ENCODE measurements at regions not wholly inside any gene's neighbourhood (a gene's known extent, or its start where the extent isn't known, plus 50 kb on each side); places are given as distances from the start of the nearest gene placed in this dataset.
"Not testable (repeated sequence)": the region's sequence is repeated elsewhere in the genome, so short reads cannot be mapped to it uniquely, and the experiment has no call there.

DNA sequence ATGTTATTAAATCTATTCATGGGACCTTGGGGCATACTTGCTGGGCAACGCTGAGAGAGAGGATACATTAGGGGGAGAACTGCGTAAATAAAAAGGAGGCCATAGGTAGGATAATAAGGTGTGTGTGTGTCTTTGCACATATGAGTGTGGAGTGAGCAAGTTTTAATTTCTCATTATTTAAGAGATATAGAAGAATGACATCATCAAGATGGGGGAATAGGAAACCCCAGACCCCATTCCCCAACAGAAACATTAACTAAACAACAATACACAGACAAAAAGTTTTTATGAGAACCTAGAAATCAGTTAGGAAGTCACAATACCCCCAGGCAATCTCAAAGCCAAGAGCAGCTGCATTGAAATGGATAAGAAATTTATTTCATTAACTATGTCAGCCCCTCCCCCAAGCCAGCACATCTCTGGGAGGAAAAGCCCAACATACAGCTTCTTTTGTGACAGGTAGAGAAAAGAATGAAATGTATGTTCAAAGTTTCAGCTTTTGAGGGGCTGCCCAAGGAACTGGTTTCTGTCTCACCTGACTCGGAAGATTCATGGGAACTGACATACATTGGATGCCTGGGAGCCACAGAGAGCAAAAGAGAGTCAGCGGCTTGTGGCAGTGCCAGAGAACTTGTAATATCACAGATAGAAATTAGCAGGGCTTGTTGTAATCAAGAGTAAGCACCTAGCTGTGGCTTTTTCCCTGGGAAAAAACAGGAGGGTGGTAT, 234.3 kb upstream of the NFIA start:
- ChIA-PET CTCF (interaction anchor here (0.6 to 1.9 kb wide), 13 partner anchors 10 to 1003 kb away, joined by 3 to 7 read pairs (median 4); no protein-coding TSS in a partner anchor), POLR2A (no interaction called here)
- no peak for DNase-seq (ENCODE audit: extremely low spot score)
- TF ChIP-seq, protein P1, sequence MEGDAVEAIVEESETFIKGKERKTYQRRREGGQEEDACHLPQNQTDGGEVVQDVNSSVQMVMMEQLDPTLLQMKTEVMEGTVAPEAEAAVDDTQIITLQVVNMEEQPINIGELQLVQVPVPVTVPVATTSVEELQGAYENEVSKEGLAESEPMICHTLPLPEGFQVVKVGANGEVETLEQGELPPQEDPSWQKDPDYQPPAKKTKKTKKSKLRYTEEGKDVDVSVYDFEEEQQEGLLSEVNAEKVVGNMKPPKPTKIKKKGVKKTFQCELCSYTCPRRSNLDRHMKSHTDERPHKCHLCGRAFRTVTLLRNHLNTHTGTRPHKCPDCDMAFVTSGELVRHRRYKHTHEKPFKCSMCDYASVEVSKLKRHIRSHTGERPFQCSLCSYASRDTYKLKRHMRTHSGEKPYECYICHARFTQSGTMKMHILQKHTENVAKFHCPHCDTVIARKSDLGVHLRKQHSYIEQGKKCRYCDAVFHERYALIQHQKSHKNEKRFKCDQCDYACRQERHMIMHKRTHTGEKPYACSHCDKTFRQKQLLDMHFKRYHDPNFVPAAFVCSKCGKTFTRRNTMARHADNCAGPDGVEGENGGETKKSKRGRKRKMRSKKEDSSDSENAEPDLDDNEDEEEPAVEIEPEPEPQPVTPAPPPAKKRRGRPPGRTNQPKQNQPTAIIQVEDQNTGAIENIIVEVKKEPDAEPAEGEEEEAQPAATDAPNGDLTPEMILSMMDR (IDR thresholded peaks at IDR 0.05; ENCODE audit: control extremely low read depth, extremely low read depth, low read depth, missing control alignments) = no peak

DNA sequence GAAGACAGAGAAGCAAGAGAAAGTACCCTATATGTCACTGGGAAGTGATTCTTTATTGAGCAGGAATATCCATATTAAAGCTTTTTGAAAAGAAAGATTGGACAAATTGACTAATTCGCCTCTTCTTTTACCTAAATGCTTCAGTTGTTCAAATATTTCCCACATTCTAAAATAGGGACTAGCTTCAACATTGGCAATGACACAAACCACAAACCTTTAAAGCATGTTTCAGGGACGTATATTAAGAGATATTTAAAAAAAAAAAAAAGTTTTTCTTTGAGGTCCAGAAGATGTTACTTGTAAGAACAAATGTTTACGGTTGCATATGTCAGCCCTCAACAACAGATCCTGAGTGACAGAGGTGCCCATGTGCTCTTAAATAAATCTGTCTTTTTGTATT, 235.0 kb upstream of the NFIA start:
- DNase-seq (ENCODE audit: extremely low spot score) = no peak
- TF ChIP-seq, protein P1 (IDR thresholded peaks at IDR 0.05; ENCODE audit: control extremely low read depth, extremely low read depth, low read depth, missing control alignments) = no peak
- CTCF ChIA-PET = interaction anchor here (1.3 to 1.9 kb wide), 4 partner anchors 10 to 1004 kb away, joined by 3 to 7 read pairs (median 4); no protein-coding TSS in a partner anchor
- POLR2A ChIA-PET = no interaction called here

DNA sequence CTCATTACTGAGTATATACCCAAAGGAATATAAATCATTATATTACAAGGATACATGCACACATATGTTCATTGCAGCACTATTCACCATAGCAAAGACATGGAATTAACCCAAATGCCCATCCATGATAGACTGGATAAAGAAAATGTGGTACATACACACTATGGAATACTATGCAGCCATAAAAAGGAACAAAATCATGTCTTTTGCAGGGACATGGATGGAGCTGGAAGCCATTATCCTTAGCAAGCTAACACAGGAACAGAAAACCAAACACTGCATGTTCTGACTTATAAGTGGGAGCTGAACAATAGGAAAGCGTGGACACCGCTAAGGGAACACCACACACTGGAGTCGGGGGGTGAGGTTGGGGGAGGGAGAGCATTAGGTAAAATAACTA, 236.7 kb upstream of the NFIA start:
- POLR2A ChIA-PET; DNase-seq (ENCODE audit: extremely low spot score): not testable (repeated sequence)
- CTCF ChIA-PET = interaction anchor here (0.8 to 1.1 kb wide), 2 partner anchors 11 to 608 kb away, joined by 3 read pairs; no protein-coding TSS in a partner anchor

DNA sequence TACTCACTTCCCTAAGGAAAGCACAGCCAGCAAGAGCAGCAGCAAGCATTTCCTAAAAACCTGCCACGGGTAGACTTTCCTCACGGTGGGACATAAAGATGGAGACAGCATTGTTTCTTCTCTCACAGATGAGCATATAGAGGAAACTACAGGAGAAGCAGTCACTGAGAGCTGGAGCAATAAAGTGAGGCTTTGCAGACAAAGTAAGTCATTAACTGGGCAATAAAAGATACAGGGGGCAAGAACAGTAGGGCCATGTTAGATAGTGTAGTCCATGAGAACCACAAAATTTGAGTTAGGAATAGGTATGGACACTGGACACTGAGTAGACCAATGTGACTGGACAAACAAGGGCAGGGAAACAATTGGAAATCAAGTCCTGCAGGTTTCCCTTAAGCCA, 240.1 kb upstream of the NFIA start:
- ChIA-PET POLR2A (no interaction called here), CTCF (interaction anchor here (1.2 kb wide), 1 partner anchor 45 kb away, joined by 3 read pairs; no protein-coding TSS in a partner anchor)
- no peak for DNase-seq (ENCODE audit: extremely low spot score)
- TF ChIP-seq, protein P1 (IDR thresholded peaks at IDR 0.05; ENCODE audit: control extremely low read depth, extremely low read depth, low read depth, missing control alignments) = no peak

DNA sequence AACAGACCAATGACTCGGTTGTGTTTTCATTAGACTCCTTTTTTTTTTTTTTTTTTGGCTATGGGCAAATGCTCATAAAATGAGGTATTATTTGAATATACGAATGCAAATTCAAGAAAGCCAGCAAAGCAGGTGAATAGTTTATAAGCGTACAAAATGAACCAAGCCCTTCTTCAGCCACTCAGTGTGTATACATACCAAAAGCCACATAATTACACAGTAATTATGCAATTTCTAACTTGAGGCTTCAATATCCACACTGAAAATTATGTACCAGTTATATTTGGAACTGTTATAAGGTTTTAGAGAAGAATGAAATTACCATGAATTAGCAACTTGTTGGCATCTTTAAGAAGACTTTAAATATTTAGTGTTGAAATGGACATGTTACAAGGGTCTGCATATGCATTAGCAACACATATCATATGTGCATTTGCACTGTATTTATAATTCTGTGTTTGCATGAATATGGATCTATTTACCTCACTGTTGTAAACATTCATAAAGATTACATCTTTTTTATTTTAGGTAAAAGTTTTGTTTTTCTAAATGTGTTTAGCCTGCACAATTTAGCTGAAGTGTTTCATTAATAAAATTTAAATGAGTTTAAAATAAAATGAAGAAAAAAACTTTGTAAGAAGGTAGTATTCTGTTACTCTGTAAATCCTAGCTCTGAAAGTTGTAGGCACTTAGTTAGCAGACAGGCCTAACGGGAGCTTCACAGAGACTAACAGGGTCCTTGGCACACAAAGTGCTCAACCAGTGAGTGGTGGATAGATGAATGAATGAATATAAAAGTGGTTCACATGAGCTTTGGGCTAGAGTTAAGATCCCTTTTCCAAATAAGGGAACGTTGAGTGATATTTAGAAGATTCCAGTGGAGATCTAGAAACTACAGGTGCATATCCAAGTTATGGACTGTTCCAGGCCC, 241.0 kb upstream of the NFIA start:
- CTCF ChIA-PET = no interaction called here
- TF ChIP-seq, protein P1 (IDR thresholded peaks at IDR 0.05; ENCODE audit: control extremely low read depth, extremely low read depth, low read depth, missing control alignments) = no peak
- no peak for DNase-seq (ENCODE audit: extremely low spot score)
- POLR2A ChIA-PET = no interaction called here

DNA sequence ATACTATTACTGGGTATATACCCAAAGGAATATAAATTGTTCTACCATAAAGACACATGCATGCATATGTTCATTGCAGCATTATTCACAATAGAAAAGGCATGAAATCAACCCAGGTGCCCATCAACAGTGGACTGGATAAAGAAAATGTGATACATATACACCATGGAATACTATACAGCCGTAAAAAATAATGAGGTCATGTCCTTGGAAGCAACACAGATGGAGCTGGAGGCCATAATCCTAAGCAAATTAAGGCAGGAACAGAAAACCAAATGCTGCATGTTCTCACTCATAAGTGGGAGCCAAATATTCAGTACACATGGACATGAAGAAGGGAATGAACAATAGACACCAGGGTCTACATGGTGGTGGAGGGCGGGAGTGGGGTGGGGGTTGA, 241.9 kb upstream of the NFIA start:
- CTCF ChIA-PET; DNase-seq (ENCODE audit: extremely low spot score); POLR2A ChIA-PET: not testable (repeated sequence)

DNA sequence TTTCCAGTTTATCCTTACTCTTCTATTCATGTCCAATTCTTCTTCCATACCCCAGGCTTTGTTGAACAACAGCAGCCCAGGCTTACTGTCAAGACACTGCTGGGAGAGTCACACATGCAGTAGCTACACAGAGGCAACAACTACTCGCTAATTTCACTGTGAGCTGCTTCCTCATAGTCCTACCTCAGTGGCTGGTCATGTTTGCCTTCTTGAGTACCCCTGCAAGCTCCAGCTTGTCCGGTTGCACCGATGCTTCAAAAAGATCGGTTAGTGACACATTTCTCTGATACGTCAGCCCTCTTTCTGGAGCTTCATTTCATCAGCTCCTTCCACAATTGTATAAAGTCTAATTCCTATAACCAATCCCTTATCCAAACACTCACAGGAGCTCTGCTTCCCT, 246.7 kb upstream of the NFIA start:
- DNase-seq (ENCODE audit: extremely low spot score) = no peak
- CTCF ChIA-PET = no interaction called here
- TF ChIP-seq, protein P1 (IDR thresholded peaks at IDR 0.05; ENCODE audit: control extremely low read depth, extremely low read depth, low read depth, missing control alignments) = no peak
- POLR2A ChIA-PET = interaction anchor here (0.6 kb wide), 1 partner anchor 445 kb away, joined by 3 read pairs; no protein-coding TSS in a partner anchor
